Nephron (organoid): ENCODE measurements at regions not wholly inside any gene's neighbourhood (a gene's known extent, or its start where the extent isn't known, plus 50 kb on each side); places are given as distances from the start of the nearest gene placed in this dataset.
A peak's percentile ranks its signal among the peaks of the same experiment; 100 is the strongest.
"Not testable (repeated sequence)": the region's sequence is repeated elsewhere in the genome, so short reads cannot be mapped to it uniquely, and the experiment has no call there.

Experiments
- H3K27ac Mint-ChIP-seq, 3 experiments: 2 replicates each; pipeline ENCODE4 v1.8.0; 2020; ENCODE audit warnings: mixed read lengths in 3 of 3, mild to moderate bottlenecking in 2 of 3, moderate library complexity in 1 of 3
- H3K27me3 Mint-ChIP-seq: 2 replicates; pipeline ENCODE4 v1.8.0; 2021; ENCODE audit warnings: low read depth, mild to moderate bottlenecking, moderate library complexity, mixed read lengths
- H3K36me3 Mint-ChIP-seq: 2 replicates; pipeline ENCODE4 v1.8.0; 2020; ENCODE audit warnings: low read depth, mixed read lengths
- H3K4me1 Mint-ChIP-seq: 2 replicates; pipeline ENCODE4 v1.8.0; 2020; ENCODE audit warnings: mixed read lengths
- H3K4me3 Mint-ChIP-seq, 3 experiments: 2 replicates each; pipeline ENCODE4 v1.8.0; 2020; ENCODE audit warnings: mild to moderate bottlenecking in 3 of 3, mixed read lengths in 3 of 3, moderate library complexity in 2 of 3
- H3K9me3 Mint-ChIP-seq: 2 replicates; pipeline ENCODE4 v1.8.0; 2020; ENCODE audit warnings: mixed read lengths
- CTCF ChIP-seq, 3 experiments: fragments of 200-600 bp; sonication (generic); IDR thresholded peaks; one replicate each; pipeline ENCODE4 v1.5.0; 2021; ENCODE audit warnings: antibody characterized with exemption in 3 of 3; ENCODE audit not compliant: unreplicated experiment in 3 of 3

GRCh38 chr14:101665478-101666078 lies 95.9 kb upstream of the PPP2R5C start:
- H3K9me3 Mint-ChIP-seq = peaks cover 21% of the 10 kb centered on the region
- H3K27me3 Mint-ChIP-seq = peaks cover 34% of the 10 kb centered on the region
- no peak overlapping the region for H3K27ac Mint-ChIP-seq
- peaks cover 4% of the 10 kb centered on the region for H3K36me3 Mint-ChIP-seq
- no peak overlapping the region for H3K4me3 Mint-ChIP-seq
- H3K4me1 Mint-ChIP-seq = no peaks in the 10 kb centered on the region
- peak; percentile 53 to 61 (median 60) for TF ChIP-seq CTCF (IDR thresholded peaks at IDR 0.05; ENCODE audit: unreplicated experiment in 3 of 3)

DNA sequence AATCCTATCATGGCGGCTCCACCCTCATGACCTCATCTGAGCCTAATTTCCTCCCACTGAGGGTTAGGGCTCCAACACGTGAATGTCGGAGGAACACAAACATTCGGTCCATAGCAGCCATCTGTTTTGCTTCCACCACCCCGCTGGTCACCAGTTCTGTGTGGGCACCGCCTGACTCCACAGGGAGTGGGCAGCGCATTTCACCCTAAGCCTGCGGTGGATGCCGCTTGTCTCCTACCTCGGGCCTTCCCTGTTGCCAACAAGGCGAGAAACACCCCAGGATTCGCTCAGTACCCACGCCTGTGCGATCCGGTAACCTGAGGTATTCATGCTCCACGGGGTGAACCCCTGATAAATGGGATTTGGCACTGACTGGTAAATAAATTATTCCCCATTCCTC lies 95.2 kb upstream of the PPP2R5C start:
- peaks cover 4% of the 10 kb centered on the region for H3K36me3 Mint-ChIP-seq
- H3K27ac Mint-ChIP-seq = no peak overlapping the region
- H3K9me3 Mint-ChIP-seq = peaks cover 27% of the 10 kb centered on the region
- peaks cover 31% of the 10 kb centered on the region for H3K27me3 Mint-ChIP-seq
- H3K4me1 Mint-ChIP-seq = no peaks in the 10 kb centered on the region
- no peak for TF ChIP-seq CTCF (IDR thresholded peaks at IDR 0.05; ENCODE audit: unreplicated experiment in 3 of 3)
- H3K4me3 Mint-ChIP-seq = no peak overlapping the region

DNA sequence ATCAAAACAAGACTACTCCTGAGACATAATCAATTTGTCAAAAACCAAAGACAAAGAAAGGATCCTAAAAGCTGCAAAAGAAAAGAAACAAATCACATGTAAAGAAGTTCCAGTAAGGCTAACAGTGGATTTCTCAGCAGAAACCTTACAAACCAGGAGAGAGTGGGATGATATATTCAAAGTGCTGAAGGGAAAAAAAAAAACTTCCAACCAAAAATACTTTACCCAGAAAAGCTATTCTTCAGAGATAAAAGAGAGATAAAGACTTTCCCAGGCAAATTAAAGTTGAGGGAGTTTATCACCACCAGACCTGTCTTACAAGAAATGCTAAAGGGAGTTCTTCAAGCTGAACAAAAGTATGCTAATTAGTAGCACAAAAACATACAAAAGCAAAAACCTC lies 91.9 kb upstream of the PPP2R5C start:
- Mint-ChIP-seq H3K4me1 (no peaks in the 10 kb centered on the region), H3K36me3 (peaks cover 4% of the 10 kb centered on the region), H3K4me3 (no peak overlapping the region), H3K27ac (no peak overlapping the region), H3K9me3 (peaks cover 41% of the 10 kb centered on the region), H3K27me3 (peaks cover 7% of the 10 kb centered on the region)
- no peak for TF ChIP-seq CTCF (IDR thresholded peaks at IDR 0.05; ENCODE audit: unreplicated experiment in 3 of 3)

DNA sequence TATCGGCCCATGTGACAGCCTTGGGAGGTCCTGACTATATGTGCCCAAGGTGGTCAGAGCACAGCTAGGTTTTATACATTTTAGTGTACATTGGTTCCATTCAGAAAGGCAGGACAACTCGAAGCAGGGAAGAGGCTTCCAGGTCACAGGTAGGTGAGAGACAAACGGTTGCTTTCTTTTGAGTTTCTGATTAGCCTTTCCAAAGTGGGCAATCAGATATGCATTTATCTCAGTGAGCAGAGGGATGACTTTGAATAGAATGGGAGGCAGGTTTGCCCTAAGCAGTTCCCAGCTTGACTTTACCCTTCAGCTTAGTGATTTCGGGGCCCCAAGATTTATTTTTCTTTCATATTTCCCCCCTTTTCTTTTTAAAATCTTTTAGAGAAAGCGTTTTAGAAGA lies 87.6 kb upstream of the PPP2R5C start:
- Mint-ChIP-seq H3K27me3 (peaks cover 4% of the 10 kb centered on the region), H3K4me1 (no peaks in the 10 kb centered on the region), H3K27ac (no peak overlapping the region), H3K9me3 (peaks cover 39% of the 10 kb centered on the region), H3K4me3 (no peak overlapping the region), H3K36me3 (no peaks in the 10 kb centered on the region)
- no peak for TF ChIP-seq CTCF (IDR thresholded peaks at IDR 0.05; ENCODE audit: unreplicated experiment in 3 of 3)

GRCh38 chr14:101675835-101676234 lies 85.7 kb upstream of the PPP2R5C start:
- H3K27me3 Mint-ChIP-seq, H3K27ac Mint-ChIP-seq, H3K4me3 Mint-ChIP-seq, H3K36me3 Mint-ChIP-seq, H3K4me1 Mint-ChIP-seq: not testable (repeated sequence)
- H3K9me3 Mint-ChIP-seq = peaks cover 25% of the 10 kb centered on the region

DNA sequence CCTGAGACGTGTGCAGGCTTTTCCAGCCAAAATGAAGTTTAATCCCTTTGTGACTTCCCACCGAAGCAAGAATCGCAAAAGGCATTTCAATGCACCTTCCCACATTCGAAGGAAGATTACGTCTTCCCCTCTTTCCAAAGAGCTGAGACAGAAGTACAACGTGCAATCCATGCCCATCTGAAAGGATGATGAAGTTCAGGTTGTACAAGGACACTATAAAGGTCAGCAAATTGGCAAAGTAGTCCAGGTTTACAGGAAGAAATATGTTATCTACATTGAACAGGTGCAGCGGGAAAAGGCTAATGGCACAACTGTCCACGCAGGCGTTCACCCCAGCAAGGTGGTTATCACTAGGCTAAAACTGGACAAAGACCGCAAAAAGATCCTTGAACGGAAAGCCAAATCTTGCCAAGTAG lies 83.6 kb upstream of the PPP2R5C start:
- not testable (repeated sequence) for H3K27me3 Mint-ChIP-seq, H3K27ac Mint-ChIP-seq, H3K4me1 Mint-ChIP-seq, H3K36me3 Mint-ChIP-seq, H3K4me3 Mint-ChIP-seq
- peaks cover 13% of the 10 kb centered on the region for H3K9me3 Mint-ChIP-seq

GRCh38 chr14:101681795-101682194 lies 79.7 kb upstream of the PPP2R5C start:
- H3K4me3 Mint-ChIP-seq = no peak overlapping the region
- H3K36me3 Mint-ChIP-seq = no peaks in the 10 kb centered on the region
- H3K27ac Mint-ChIP-seq = no peak overlapping the region
- no peaks in the 10 kb centered on the region for H3K4me1 Mint-ChIP-seq
- H3K9me3 Mint-ChIP-seq = peaks cover 4% of the 10 kb centered on the region
- H3K27me3 Mint-ChIP-seq = peaks cover 36% of the 10 kb centered on the region
- no peak for TF ChIP-seq CTCF (IDR thresholded peaks at IDR 0.05; ENCODE audit: unreplicated experiment in 3 of 3)
